ENCODE measurements at regions not wholly inside any gene's neighbourhood (a gene's known extent, or its start where the extent isn't known, plus 50 kb on each side); places are given as distances from the start of the nearest gene placed in this dataset.

DNA sequence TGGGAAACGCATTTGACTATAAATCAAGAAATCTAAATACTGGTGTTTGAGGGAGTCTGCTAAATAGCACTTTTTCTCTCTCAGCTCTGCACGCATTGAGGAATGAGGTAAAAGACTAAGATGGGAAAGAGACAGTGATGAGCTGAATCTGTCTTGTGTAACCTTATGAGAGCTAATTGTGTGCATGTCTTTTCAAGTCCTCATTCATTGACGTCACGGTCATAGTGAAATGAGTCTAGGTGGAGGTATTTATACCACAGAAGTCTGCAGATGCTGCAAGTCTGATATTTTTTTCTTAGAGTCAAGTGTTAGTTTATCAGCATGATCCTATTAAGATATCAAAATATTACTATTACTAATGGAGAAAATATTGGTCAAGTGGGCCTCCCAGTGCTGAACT lies 361.5 kb upstream of the HS3ST1 start:
- TF ChIP-seq, protein P1, sequence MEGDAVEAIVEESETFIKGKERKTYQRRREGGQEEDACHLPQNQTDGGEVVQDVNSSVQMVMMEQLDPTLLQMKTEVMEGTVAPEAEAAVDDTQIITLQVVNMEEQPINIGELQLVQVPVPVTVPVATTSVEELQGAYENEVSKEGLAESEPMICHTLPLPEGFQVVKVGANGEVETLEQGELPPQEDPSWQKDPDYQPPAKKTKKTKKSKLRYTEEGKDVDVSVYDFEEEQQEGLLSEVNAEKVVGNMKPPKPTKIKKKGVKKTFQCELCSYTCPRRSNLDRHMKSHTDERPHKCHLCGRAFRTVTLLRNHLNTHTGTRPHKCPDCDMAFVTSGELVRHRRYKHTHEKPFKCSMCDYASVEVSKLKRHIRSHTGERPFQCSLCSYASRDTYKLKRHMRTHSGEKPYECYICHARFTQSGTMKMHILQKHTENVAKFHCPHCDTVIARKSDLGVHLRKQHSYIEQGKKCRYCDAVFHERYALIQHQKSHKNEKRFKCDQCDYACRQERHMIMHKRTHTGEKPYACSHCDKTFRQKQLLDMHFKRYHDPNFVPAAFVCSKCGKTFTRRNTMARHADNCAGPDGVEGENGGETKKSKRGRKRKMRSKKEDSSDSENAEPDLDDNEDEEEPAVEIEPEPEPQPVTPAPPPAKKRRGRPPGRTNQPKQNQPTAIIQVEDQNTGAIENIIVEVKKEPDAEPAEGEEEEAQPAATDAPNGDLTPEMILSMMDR (IDR thresholded peaks at IDR 0.05; ENCODE audit: control extremely low read depth, extremely low read depth, low read depth, missing control alignments): no peak
- CTCF ChIA-PET: interaction anchor here (1.4 to 2.9 kb wide), 2 partner anchors 13 to 24 kb away, joined by 3 to 7 read pairs; no protein-coding TSS in a partner anchor
- POLR2A ChIA-PET: no interaction called here
- DNase-seq (ENCODE audit: extremely low spot score): no peak

DNA sequence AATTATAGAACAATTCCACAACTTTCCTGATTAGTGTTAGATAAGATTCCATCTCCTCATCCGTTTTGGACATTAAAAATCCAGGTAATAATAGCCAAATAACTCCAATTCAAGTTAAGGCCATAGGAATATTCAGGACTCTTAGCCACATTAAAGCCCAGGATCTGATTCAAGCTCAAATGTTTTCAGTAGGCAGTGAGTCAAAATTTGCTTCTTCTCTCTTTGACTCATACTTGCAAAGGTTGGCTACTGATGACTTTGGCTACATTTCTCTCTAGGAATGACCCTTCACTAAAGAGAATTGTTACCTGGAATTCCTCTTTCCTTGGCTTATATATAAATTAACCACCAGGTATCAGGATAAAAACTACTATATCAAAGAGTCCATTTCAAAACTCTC lies 354.9 kb upstream of the HS3ST1 start:
- TF ChIP-seq, protein P1 (IDR thresholded peaks at IDR 0.05; ENCODE audit: control extremely low read depth, extremely low read depth, low read depth, missing control alignments): no peak
- POLR2A ChIA-PET: no interaction called here
- no peak for DNase-seq (ENCODE audit: extremely low spot score)
- CTCF ChIA-PET: no interaction called here

DNA sequence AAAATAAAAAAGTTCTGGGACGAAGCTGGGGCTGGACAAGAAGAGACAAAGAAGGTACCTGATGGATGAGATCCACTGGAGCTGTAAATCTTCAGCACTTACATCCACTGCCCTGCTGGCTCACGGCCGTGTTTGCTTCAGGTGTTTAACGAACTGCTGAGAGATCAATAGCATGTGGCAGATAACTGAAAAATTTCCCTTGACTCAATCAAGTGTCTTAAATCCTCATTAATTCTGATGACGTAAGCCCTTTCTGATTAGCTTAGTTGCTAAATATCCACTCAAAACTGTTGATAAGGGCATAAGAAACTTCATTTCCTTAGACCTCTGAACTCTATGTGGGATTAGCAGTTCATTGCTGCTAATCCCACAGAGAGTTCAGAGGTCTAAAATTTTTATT lies 354.2 kb upstream of the HS3ST1 start:
- CTCF ChIA-PET: no interaction called here

DNA sequence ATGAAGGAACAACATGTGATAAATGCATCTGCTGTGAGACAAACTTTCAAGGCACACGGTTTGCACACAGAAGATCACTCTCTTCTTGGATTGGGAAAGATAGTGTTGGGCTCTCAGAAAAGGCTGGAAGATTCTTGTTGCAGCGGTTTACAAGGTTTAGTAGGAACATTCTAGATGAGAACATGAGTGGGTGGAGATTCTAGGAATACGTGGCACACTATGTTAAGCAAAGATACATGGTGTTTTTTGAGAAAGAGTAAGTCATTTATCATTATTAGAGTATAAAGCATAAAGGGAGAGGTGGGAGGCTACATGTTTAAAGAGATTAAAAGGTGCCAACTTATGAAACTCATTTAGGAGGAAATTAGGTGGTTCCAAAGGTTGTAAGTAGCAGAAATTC lies 348.8 kb upstream of the HS3ST1 start:
- POLR2A ChIA-PET: no interaction called here
- CTCF ChIA-PET: interaction anchor here (1.6 to 3.1 kb wide), 3 partner anchors 9 to 13 kb away, joined by 6 to 7 read pairs (median 7); no protein-coding TSS in a partner anchor
- TF ChIP-seq, protein P1 (IDR thresholded peaks at IDR 0.05; ENCODE audit: control extremely low read depth, extremely low read depth, low read depth, missing control alignments): no peak
- no peak for DNase-seq (ENCODE audit: extremely low spot score)

More for the DNA sequence above, 354.2 kb upstream of the HS3ST1 start:
- POLR2A ChIA-PET: no interaction called here
- DNase-seq (ENCODE audit: extremely low spot score): no peak
- TF ChIP-seq, protein P1 (IDR thresholded peaks at IDR 0.05; ENCODE audit: control extremely low read depth, extremely low read depth, low read depth, missing control alignments): no peak

DNA sequence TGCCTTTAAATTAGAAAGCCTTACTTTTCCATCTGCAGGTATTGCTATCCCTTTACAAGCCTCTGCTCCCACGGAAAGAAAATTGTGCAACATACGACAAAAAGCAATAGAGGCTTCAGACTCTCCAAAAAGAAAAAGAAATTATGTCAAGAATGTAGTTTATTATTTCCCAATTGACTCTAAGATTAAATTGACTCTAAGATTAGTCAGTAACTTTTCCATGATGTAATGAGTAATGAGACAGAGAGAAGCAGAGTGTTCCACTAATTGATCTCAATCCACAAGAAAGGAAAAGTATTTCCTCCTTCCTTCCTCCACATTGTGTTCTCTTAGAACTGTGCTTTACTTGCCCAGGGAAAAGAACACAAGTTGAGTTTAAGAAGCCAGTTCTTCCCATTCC lies 345.7 kb upstream of the HS3ST1 start:
- DNase-seq (ENCODE audit: extremely low spot score): no peak
- CTCF ChIA-PET: no interaction called here

DNA sequence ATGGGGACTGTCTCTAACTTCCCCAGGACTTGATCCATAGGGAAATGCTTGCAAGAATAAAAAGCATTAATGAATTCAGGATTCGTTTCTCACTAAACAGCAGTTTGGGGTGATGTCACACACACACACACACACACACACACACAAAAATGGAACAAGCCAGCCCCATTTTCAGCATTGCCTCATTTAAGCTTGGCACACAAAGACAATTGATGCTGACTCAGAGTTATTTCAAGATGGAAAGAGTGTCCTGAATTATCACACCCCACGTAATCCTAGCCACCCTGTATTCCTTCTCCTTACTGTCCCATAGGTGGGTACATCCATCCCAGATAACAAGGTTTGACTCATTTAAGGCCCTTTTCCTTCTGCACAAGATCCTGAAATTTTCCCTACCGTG lies 345.1 kb upstream of the HS3ST1 start:
- POLR2A ChIA-PET: no interaction called here
- no peak for DNase-seq (ENCODE audit: extremely low spot score)
- CTCF ChIA-PET: no interaction called here
- TF ChIP-seq, protein P1 (IDR thresholded peaks at IDR 0.05; ENCODE audit: control extremely low read depth, extremely low read depth, low read depth, missing control alignments): no peak

More for the DNA sequence above, 345.7 kb upstream of the HS3ST1 start:
- TF ChIP-seq, protein P1 (IDR thresholded peaks at IDR 0.05; ENCODE audit: control extremely low read depth, extremely low read depth, low read depth, missing control alignments): no peak
- POLR2A ChIA-PET: no interaction called here

DNA sequence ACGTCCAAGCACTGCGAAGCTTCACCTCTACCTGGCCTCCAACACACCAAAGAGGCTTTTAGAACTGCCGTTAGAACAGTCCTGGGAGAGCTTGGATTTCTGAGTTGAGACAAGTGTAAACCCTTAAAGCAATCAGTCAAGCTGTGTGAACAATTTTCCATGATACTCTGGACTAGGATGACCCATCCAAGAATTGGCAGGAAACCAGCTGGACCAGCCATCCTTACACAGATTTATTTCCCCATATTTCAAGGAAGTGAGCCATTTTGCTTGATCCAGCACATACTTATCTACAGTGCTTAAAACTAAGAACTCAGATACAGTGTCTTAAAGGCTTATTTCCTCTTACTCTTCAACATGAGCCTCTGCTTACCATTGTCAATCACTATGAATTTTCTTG lies 340.7 kb upstream of the HS3ST1 start:
- no peak for DNase-seq (ENCODE audit: extremely low spot score)
- ChIA-PET POLR2A (no interaction called here), CTCF (interaction anchor here (0.7 to 2.3 kb wide), 4 partner anchors 8 to 864 kb away, joined by 3 to 7 read pairs (median 6); no protein-coding TSS in a partner anchor)
- TF ChIP-seq, protein P1 (IDR thresholded peaks at IDR 0.05; ENCODE audit: control extremely low read depth, extremely low read depth, low read depth, missing control alignments): no peak
